HG02943 (cell line): ENCODE measurements at regions not wholly inside any gene's neighbourhood (a gene's known extent, or its start where the extent isn't known, plus 50 kb on each side); places are given as distances from the start of the nearest gene placed in this dataset.
"Not testable (repeated sequence)": the region's sequence is repeated elsewhere in the genome, so short reads cannot be mapped to it uniquely, and the experiment has no call there.

Source experiments
- ATAC-seq: cut with Tn5 transposase; IDR thresholded peaks from one replicate; pipeline ENCODE4 v1.9.1; 2021; ENCODE audit warnings: mild to moderate bottlenecking, low read depth, moderate library complexity; ENCODE audit not compliant: unreplicated experiment

- ATAC-seq = no peak
Observed at GRCh38 chr6:103507052-103507451, 1352.7 kb downstream of the HACE1 start.

DNA sequence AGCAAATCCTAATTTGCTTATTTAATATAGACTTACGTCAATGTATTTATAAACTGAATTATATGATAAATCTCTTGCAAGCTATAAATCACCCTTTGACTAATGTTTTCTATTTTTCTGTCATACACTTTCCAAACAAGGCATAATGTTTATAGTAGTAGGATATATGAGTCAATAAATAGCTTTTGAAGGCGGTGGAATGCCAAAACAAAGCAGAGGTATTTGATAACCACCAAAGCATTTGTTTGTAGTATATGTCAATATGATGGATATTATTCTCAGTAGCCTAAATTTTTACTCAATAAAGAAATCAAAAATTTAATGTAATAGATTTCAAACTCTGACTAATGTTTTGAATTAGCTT, 1354.6 kb downstream of the HACE1 start:
- no peak for ATAC-seq

- ATAC-seq = no peak
Observed at GRCh38 chr6:103504501-103505154, 1355.1 kb downstream of the HACE1 start.

- ATAC-seq = not testable (repeated sequence)
Observed at GRCh38 chr6:103496588-103496987, 1363.1 kb downstream of the HACE1 start.

DNA sequence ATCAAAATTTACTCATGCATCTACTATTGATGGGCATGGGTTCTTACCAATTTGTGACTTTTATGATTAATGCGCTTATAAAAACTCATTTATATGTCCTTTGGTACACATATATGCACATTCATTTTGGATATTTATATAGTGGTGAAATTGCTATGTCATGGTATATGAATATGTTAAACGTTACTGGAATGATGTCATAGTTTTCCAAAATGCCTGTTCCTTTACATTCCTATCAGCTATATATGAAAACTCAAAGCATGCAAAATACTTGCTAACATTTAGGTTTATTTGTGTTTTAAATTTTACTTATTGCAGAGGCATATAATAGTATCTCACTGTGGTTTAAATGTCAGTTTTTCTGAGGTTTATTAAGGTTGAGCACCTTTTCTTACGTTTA, 1403.1 kb downstream of the HACE1 start:
- no peak for ATAC-seq

- ATAC-seq = no peak
Observed at GRCh38 chr6:103455275-103455674, 1404.4 kb downstream of the HACE1 start.

- ATAC-seq = no peak
Observed at GRCh38 chr6:103409475-103409874, 1450.2 kb downstream of the HACE1 start.

DNA sequence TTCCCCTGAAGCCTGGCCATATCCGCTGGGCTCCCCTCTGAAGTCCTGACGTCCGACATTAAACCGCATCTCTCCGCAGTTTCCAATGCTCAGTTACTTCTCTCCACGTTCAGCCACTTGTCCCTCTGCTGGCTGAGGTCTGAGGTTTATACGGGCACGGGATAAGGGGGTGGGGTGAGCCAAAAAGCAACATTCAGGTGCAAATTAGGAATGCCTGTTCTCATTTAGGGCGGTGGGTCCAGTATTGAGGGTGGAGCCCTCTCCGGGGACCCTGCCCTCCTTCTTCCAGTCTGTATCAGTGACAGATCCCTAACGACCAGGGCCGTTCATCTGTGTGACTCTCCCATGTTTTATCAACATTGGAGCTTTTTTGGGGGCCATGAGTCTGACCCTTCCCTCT, 1454.4 kb downstream of the HACE1 start:
- ATAC-seq = no peak

DNA sequence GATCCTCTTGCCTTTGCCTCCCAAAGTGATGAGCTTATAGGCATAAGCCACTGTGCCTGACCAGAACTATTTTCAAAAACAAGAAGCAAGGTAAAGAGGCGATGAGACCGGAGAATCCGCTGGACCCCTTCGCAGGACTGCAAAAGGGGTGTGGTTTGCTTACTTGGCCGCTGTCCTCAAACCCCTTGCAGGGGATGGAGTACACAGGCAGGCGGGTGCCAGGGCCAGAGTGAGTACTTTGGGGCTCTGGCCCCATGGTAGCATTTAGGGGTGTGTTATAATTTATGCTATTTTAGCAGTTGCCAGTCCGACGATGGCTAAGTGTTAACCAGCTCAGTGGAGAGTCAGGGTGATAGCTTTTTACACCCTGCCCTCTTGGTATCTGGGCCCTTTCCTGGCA, 1454.9 kb downstream of the HACE1 start:
- ATAC-seq = no peak

DNA sequence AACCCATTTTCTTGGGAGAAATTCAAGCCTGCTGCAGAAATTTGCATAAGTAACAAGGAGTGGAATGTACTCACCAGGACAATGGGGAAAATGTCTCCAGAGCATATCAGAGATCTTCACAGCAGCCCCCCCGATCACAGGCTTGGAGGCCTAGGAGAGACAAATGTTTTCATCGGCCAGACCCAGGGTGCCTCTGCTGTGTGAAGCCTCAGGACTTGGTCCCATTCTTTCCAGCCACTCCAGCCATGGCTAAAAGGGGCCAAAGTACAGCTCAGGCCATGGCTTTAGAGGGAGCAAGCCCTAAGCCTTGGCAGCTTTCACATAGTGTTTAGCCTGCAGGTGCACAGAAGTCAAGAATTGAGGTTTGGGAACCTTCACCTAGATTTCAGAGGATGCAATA, 1463.0 kb downstream of the HACE1 start:
- no peak for ATAC-seq

GRCh38 chr6:103379272-103379671, 1480.4 kb downstream of the HACE1 start:
- ATAC-seq = no peak

DNA sequence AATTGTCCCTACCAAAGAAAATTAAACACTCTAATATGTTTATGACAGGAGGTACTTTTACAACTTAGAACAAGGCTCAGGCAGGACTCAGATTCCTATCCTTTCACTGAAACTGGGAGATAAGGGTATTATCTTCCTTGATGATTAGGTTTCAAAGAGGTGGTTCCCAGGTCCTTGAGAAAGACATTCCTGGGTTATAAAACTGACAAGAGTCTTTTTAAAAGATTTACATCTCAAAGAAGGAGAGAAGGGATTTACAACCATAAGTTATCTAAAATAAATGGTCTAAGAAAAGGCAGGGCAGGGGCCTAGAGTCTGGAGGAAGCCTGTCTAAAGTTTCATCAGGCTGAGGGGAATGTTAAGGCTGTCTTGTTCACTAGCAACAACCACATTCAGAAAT, 1492.5 kb downstream of the HACE1 start:
- ATAC-seq = no peak

DNA sequence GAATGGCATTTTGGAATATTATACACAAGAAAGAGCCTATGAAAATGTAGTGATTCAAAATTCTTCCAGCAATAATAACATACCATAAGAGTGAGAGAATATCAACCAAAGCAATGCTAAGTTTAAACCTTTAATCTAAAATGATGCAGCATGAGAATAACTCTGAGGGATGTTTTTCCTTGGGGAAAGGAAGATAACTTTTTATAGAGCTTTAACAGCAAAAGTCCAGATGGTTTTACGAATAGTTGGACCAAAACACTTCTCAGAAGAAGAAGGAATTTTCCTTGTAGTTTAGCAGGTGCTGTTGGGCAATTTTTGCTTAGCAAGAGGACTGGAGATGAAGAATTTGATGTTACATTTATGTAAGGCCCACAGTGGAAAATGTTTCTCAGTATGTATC, 1503.2 kb downstream of the HACE1 start:
- no peak for ATAC-seq

DNA sequence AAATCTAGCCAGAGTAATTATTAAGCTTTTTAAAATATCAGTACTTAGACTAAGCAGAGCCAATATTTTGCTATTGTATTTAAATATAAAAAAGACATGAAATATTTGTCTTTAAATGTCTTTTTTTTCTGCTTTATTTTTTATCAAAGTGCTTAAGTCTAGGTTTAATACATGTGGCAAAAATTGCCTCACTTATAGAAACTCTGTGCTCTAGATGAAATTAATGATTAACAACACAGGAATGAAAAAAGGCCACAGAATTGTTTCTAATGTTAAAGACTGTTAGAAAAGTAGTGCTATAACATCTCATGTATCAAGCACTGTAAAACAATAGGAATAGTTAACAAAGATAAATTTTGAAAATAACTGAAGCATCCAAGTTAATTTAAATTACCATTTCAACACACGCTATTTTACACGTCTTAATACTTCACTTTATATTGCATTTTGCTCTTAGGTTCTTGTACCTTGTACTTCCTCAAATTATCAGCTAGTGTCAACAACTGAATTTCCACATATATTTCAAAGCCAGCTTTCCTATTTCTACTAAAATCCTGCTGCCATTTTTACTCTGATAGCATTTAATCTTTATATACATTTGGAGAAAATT, 1515.1 kb downstream of the HACE1 start:
- no peak for ATAC-seq

GRCh38 chr6:103335412-103335811, 1524.3 kb downstream of the HACE1 start:
- no peak for ATAC-seq

- ATAC-seq = no peak
Observed at GRCh38 chr6:103326760-103327757, 1532.7 kb downstream of the HACE1 start.

- no peak for ATAC-seq
Observed at GRCh38 chr6:103313432-103313831, 1546.3 kb downstream of the HACE1 start.

DNA sequence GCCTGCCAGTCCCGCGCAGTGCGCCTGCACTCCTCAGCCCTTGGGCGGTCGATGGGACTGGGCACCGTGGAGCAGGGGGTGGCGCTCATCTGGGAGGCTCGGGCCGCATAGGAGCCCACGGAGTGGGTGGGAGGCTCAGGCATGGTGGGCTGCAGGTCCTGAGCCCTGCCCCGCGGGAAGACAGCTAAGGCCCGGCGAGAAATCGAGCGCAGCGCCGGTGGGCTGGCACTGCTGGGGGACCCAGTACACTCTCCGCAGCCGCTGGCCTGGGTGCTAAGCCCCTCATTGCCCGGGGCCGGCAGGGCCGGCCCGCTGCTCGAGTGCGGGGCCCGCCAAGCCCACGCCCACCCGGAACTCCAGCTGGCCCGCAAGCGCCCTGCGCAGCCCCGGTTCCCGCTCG, 1565.3 kb downstream of the HACE1 start:
- not testable (repeated sequence) for ATAC-seq

- ATAC-seq = no peak
Observed at GRCh38 chr6:103284835-103285234, 1574.9 kb downstream of the HACE1 start.

DNA sequence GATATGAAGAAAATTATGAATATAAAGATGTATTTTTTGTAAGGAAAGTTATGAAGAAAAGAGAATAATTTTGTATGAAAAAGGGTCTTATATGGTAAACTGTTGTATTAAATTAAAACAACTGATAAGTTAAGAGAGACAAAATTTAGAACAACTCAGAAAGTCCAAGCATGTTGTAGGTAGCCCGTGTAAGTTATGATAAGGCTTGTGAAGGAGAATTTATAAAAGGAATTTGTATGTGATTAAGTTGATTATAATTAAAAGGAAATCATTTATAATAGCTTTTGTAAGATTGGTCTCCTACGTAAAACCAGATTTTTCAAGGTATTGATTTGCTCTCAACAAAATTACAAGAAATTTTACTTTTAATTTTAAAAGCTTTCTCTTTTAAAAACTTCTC, 1579.3 kb downstream of the HACE1 start:
- no peak for ATAC-seq

DNA sequence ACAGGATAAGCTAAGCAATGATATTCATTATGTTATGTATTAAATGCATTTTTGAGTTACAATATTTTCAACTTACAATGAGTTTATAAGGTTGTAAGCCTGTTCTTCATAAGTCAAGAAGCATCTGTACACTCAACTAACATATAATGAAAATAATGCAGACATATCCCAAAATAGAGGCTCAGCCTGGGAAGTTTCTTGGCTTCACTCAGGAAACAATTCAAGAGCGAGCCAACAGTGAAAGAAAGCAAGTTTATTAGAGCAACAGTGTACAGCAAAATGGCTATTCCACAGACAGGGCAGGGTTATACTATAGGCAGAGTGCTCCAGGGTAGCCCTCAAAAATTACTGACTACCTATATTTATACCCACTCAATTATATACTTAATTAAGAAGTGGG, 1581.8 kb downstream of the HACE1 start:
- ATAC-seq = no peak
